ENCODE measurements at regions not wholly inside any gene's neighbourhood (a gene's known extent, or its start where the extent isn't known, plus 50 kb on each side); places are given as distances from the start of the nearest gene placed in this dataset.

- peak overlapping the region in 1 of 2 donors; percentile 0 for H3K9ac ChIP-seq (ENCODE audit: low read depth in 2 of 2, low read length in 2 of 2)
Measured at GRCh38 chr15:66931768-66932633, 133.4 kb upstream of the SMAD3 start.

GRCh38 chr15:66932634-66933024 is 132.8 kb upstream of the SMAD3 start:
- Histone ChIP-seq H3K27ac (no peak overlapping the region), H3K9me3 (no peaks in the 10 kb centered on the region), H3K4me1 (peaks cover 5% of the 10 kb centered on the region), H3K27me3 (no peaks in the 10 kb centered on the region), H3K9ac (ENCODE audit: low read depth in 2 of 2, low read length in 2 of 2) (no peak overlapping the region), H3K36me3 (no peaks in the 10 kb centered on the region), H3K4me3 (no peak overlapping the region)
- TF ChIP-seq CTCF (IDR thresholded peaks at IDR 0.05): no peak
- DNase-seq: no peak
- intact Hi-C loops (cut with DNase I): no loop called here

More at GRCh38 chr15:66931768-66932633, 133.4 kb upstream of the SMAD3 start:
- TF ChIP-seq CTCF (IDR thresholded peaks at IDR 0.05): no peak
- H3K4me3 ChIP-seq: no peak overlapping the region
- peak; percentile 78 for DNase-seq
- peaks cover 5% of the 10 kb centered on the region for H3K4me1 ChIP-seq
- intact Hi-C loops (cut with DNase I): no loop called here
- no peaks in the 10 kb centered on the region for H3K9me3 ChIP-seq
- H3K27ac ChIP-seq: peak overlapping the region; percentile 53
- no peaks in the 10 kb centered on the region for H3K27me3 ChIP-seq
- no peaks in the 10 kb centered on the region for H3K36me3 ChIP-seq

GRCh38 chr15:66933932-66934867 is 131.2 kb upstream of the SMAD3 start:
- Histone ChIP-seq H3K9me3 (no peaks in the 10 kb centered on the region), H3K4me3 (no peak overlapping the region), H3K27me3 (no peaks in the 10 kb centered on the region), H3K4me1 (peaks cover 5% of the 10 kb centered on the region), H3K36me3 (no peaks in the 10 kb centered on the region), H3K27ac (no peak overlapping the region), H3K9ac (ENCODE audit: low read depth in 2 of 2, low read length in 2 of 2) (no peak overlapping the region)
- DNase-seq: no peak
- TF ChIP-seq CTCF (IDR thresholded peaks at IDR 0.05): no peak
- intact Hi-C loops (cut with DNase I): no loop called here

- Histone ChIP-seq H3K9me3 (no peaks in the 10 kb centered on the region), H3K36me3 (no peaks in the 10 kb centered on the region), H3K4me1 (peaks cover 5% of the 10 kb centered on the region), H3K4me3 (no peak overlapping the region), H3K9ac (ENCODE audit: low read depth in 2 of 2, low read length in 2 of 2) (no peak overlapping the region), H3K27ac (no peak overlapping the region), H3K27me3 (no peaks in the 10 kb centered on the region)
- no peak for DNase-seq
- intact Hi-C loops (cut with DNase I): no loop called here
- no peak for TF ChIP-seq CTCF (IDR thresholded peaks at IDR 0.05)
Measured at GRCh38 chr15:66934868-66935520, 130.4 kb upstream of the SMAD3 start.

- H3K9ac ChIP-seq (ENCODE audit: low read depth in 2 of 2, low read length in 2 of 2): no peak overlapping the region
- DNase-seq: no peak
- H3K4me1 ChIP-seq: peaks cover 4% of the 10 kb centered on the region
- H3K27me3 ChIP-seq: no peaks in the 10 kb centered on the region
- no peak for TF ChIP-seq CTCF (IDR thresholded peaks at IDR 0.05)
- peak overlapping the region; percentile 7 for H3K4me3 ChIP-seq
- H3K36me3 ChIP-seq: no peaks in the 10 kb centered on the region
- H3K27ac ChIP-seq: no peak overlapping the region
- no peaks in the 10 kb centered on the region for H3K9me3 ChIP-seq
- intact Hi-C loops (cut with DNase I): no loop called here
Measured at GRCh38 chr15:66935688-66936087, 129.7 kb upstream of the SMAD3 start.
